ENCODE measurements at regions not wholly inside any gene's neighbourhood (a gene's known extent, or its start where the extent isn't known, plus 50 kb on each side); places are given as distances from the start of the nearest gene placed in this dataset.

DNA sequence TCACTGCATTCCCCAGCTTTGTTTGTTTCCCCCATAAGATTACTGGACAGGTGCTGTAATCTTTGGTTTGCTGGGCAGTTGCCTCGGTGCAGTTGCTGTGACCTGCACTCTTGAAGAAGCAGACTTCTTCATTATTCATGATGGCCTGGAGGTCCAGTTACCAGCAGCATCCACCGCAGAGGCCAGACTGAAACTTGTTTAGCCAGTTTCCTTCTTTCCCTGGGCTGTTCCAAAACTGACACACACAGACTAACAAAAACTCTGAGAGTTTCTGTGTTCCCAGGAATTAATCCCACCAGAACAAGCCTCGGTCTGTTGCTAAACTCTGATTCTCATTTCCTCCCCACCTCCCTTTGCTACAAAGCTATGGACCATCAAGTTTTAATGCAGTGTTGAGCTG is 144.1 kb downstream of the QRSL1 start:
- peaks cover 0 to 3% of the 10 kb centered on the region in 2 experiments; a peak in 1 of 4 replicates for H3K9me3 ChIP-seq (ENCODE audit: control insufficient read depth in 1 of 2, insufficient read depth in 1 of 2, low read depth in 1 of 2, low read length in 2 of 2)
- intact Hi-C loops (cut with micrococcal nuclease): no loop called here
- H3K9ac ChIP-seq (ENCODE audit: low read length): no peak overlapping the region
- no peaks in the 10 kb centered on the region for H3K4me1 ChIP-seq (ENCODE audit: control insufficient read depth in 1 of 2, insufficient read depth in 2 of 2, low read length in 2 of 2)
- ATAC-seq (no peak), DNase-seq (ENCODE audit: low read depth, low spot score) (no peak)
- no peak overlapping the region for H3K4me3 ChIP-seq (replicated peaks in 1 of 2; ENCODE audit: low read depth in 1 of 2, low read length in 2 of 2)
- no peaks in the 10 kb centered on the region for H3K27me3 ChIP-seq (ENCODE audit: insufficient read depth, low read length)
- ChIA-PET RAD21 (ENCODE audit: low non-redundant PET in 1 of 2, low total read pairs in 2 of 2, uncharacterized antibody in 2 of 2, unreplicated experiment in 2 of 2) (no interaction called here), CTCF (no interaction called here), POLR2A (no interaction called here)
- H3K9me2 ChIP-seq (ENCODE audit: insufficient read depth): no peaks in the 10 kb centered on the region
- H3K4me2 ChIP-seq (ENCODE audit: low read length): no peak overlapping the region
- BruUV-seq (replicated peaks): no TSS peak
- TF ChIP-seq, protein P1, sequence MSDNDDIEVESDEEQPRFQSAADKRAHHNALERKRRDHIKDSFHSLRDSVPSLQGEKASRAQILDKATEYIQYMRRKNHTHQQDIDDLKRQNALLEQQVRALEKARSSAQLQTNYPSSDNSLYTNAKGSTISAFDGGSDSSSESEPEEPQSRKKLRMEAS (IDR thresholded peaks at IDR 0.05): no peak
- TF ChIP-seq TCF7L2 (IDR thresholded peaks at IDR 0.05; ENCODE audit: borderline replicate concordance, extremely low read depth, insufficient read depth, insufficient read length) (no peak), RAD21 (IDR thresholded peaks at IDR 0.05; ENCODE audit: low read depth) (no peak), CEBPB (IDR thresholded peaks at IDR 0.05; ENCODE audit: low read depth) (no peak)
- H3K27ac ChIP-seq (ENCODE audit: low read depth, low read length): no peak overlapping the region
- no peak overlapping the region for H2AFZ ChIP-seq (ENCODE audit: low read depth, low read length, poor library complexity, severe bottlenecking)
- H3K36me3 ChIP-seq (ENCODE audit: control insufficient read depth in 1 of 2, insufficient read depth in 2 of 2, low read length in 2 of 2): no peaks in the 10 kb centered on the region
- H4K20me1 ChIP-seq (ENCODE audit: insufficient read depth): no peaks in the 10 kb centered on the region
- H3K79me2 ChIP-seq (ENCODE audit: insufficient read depth, low read length): no peaks in the 10 kb centered on the region

DNA sequence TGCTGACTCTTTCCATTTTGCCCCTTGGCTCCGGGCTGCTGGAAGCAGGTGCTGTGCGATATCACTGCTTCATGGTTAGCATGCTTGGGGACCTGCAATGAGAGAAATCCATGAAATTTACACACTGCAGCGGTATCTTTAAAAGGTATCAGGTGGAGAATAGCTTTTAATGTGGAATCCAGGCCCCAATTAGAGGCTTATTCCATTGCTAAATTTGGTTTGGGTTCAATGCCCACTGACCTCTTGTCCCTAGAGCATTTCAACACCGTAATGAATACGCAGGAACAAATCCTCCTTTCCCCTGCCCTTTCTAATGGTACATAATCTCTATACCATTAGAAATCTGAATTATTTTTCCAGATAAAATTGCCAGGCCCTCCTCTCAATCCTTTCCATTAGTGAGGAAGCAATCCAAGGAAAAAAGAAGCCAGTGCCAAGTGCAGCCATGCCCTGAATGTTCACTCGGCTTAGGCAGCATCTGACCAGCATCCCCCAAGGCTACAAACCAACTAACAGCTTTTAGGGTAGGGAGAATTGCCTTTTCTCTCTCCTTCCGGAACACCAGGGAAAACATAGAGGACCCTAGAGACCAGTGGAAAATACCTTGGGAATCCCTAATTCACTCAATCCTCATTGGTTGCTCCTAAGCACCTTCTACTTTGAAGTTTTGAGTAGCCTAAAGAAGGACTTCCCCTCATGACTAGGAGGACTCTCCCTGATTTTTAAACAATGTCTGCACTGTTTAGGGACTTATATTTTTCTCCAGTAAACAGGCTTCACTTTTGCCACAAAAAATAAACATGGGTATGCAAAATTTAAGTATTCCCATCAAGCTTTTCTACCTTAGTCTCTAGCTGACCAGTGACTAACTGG is 143.1 kb downstream of the QRSL1 start:
- Histone ChIP-seq H3K9ac (ENCODE audit: low read length) (no peak overlapping the region), H3K36me3 (ENCODE audit: control insufficient read depth in 1 of 2, insufficient read depth in 2 of 2, low read length in 2 of 2) (no peaks in the 10 kb centered on the region), H3K79me2 (ENCODE audit: insufficient read depth, low read length) (no peaks in the 10 kb centered on the region), H2AFZ (ENCODE audit: low read depth, low read length, poor library complexity, severe bottlenecking) (no peak overlapping the region), H3K4me1 (ENCODE audit: control insufficient read depth in 1 of 2, insufficient read depth in 2 of 2, low read length in 2 of 2) (no peaks in the 10 kb centered on the region), H3K9me3 (ENCODE audit: control insufficient read depth in 1 of 2, insufficient read depth in 1 of 2, low read depth in 1 of 2, low read length in 2 of 2) (peaks cover 0 to 3% of the 10 kb centered on the region in 2 experiments; a peak in 1 of 4 replicates), H3K27me3 (ENCODE audit: insufficient read depth, low read length) (no peaks in the 10 kb centered on the region), H3K9me2 (ENCODE audit: insufficient read depth) (no peaks in the 10 kb centered on the region), H4K20me1 (ENCODE audit: insufficient read depth) (no peaks in the 10 kb centered on the region), H3K27ac (ENCODE audit: low read depth, low read length) (no peak overlapping the region), H3K4me2 (ENCODE audit: low read length) (no peak overlapping the region), H3K4me3 (replicated peaks in 1 of 2; ENCODE audit: low read depth in 1 of 2, low read length in 2 of 2) (no peak overlapping the region)
- CTCF ChIA-PET: no interaction called here
- POLR2A ChIA-PET: no interaction called here
- DNase-seq (ENCODE audit: low read depth, low spot score): no peak
- TF ChIP-seq CBX3 (IDR thresholded peaks at IDR 0.05; ENCODE audit: low read depth) (no peak), TCF7L2 (IDR thresholded peaks at IDR 0.05; ENCODE audit: borderline replicate concordance, extremely low read depth, insufficient read depth, insufficient read length) (no peak), ZNF274 (IDR thresholded peaks at IDR 0.05; ENCODE audit: low read depth, low read length) (no peak)
- TF ChIP-seq, protein P2, sequence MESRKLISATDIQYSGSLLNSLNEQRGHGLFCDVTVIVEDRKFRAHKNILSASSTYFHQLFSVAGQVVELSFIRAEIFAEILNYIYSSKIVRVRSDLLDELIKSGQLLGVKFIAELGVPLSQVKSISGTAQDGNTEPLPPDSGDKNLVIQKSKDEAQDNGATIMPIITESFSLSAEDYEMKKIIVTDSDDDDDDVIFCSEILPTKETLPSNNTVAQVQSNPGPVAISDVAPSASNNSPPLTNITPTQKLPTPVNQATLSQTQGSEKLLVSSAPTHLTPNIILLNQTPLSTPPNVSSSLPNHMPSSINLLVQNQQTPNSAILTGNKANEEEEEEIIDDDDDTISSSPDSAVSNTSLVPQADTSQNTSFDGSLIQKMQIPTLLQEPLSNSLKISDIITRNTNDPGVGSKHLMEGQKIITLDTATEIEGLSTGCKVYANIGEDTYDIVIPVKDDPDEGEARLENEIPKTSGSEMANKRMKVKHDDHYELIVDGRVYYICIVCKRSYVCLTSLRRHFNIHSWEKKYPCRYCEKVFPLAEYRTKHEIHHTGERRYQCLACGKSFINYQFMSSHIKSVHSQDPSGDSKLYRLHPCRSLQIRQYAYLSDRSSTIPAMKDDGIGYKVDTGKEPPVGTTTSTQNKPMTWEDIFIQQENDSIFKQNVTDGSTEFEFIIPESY (IDR thresholded peaks at IDR 0.05; ENCODE audit: extremely low read depth, insufficient replicate concordance, low read length): no peak
- ATAC-seq: no peak
- RAD21 ChIA-PET (ENCODE audit: low non-redundant PET in 1 of 2, low total read pairs in 2 of 2, uncharacterized antibody in 2 of 2, unreplicated experiment in 2 of 2): no interaction called here
- intact Hi-C loops (cut with micrococcal nuclease): no loop called here
- BruUV-seq (replicated peaks): no TSS peak
